ENCODE measurements at regions not wholly inside any gene's neighbourhood (a gene's known extent, or its start where the extent isn't known, plus 50 kb on each side); places are given as distances from the start of the nearest gene placed in this dataset.

GRCh38 chr3:95037927-95038326 is 975.1 kb downstream of the NSUN3 start:
- no peak for FAIRE-seq

- no peak for FAIRE-seq
These were observed 981.2 kb downstream of the NSUN3 start for GRCh38 chr3:95044101-95044500.

- FAIRE-seq: no peak
These were observed 985.7 kb downstream of the NSUN3 start for GRCh38 chr3:95048564-95048963.

- FAIRE-seq: no peak
These were observed 987.0 kb downstream of the NSUN3 start for GRCh38 chr3:95049841-95050240.

- FAIRE-seq: no peak
These were observed 992.4 kb downstream of the NSUN3 start for GRCh38 chr3:95055288-95055687.

GRCh38 chr3:95082191-95082590 is 1019.3 kb downstream of the NSUN3 start:
- FAIRE-seq: no peak

GRCh38 chr3:95084738-95085137 is 1021.9 kb downstream of the NSUN3 start:
- no peak for FAIRE-seq

- no peak for FAIRE-seq
These were observed 1025.6 kb downstream of the NSUN3 start for GRCh38 chr3:95088464-95088863.

GRCh38 chr3:95097493-95097892 is 1034.6 kb downstream of the NSUN3 start:
- no peak for FAIRE-seq

GRCh38 chr3:95120921-95121320 is 1058.1 kb downstream of the NSUN3 start:
- no peak for FAIRE-seq

GRCh38 chr3:95123104-95123503 is 1060.2 kb downstream of the NSUN3 start:
- no peak for FAIRE-seq

GRCh38 chr3:95134693-95135413 is 1072.0 kb downstream of the NSUN3 start:
- no peak for FAIRE-seq

- FAIRE-seq: no peak
These were observed 1085.2 kb downstream of the NSUN3 start for GRCh38 chr3:95148107-95148506.

- no peak for FAIRE-seq
These were observed 1088.7 kb downstream of the NSUN3 start for GRCh38 chr3:95151590-95151989.

- no peak for FAIRE-seq
These were observed 1091.9 kb downstream of the NSUN3 start for GRCh38 chr3:95154766-95155165.

GRCh38 chr3:95162794-95163193 is 1099.9 kb downstream of the NSUN3 start:
- FAIRE-seq: no peak

- FAIRE-seq: peak; percentile 30
These were observed 1104.9 kb downstream of the NSUN3 start for GRCh38 chr3:95167748-95168147.

- FAIRE-seq: no peak
These were observed 1105.7 kb downstream of the NSUN3 start for GRCh38 chr3:95168526-95168925.

GRCh38 chr3:95172164-95172943 is 1109.5 kb downstream of the NSUN3 start:
- FAIRE-seq: no peak

GRCh38 chr3:95177096-95177495 is 1114.2 kb downstream of the NSUN3 start:
- no peak for FAIRE-seq

- FAIRE-seq: no peak
These were observed 1121.2 kb downstream of the NSUN3 start for GRCh38 chr3:95184038-95184437.

GRCh38 chr3:95189348-95189747 is 1126.5 kb downstream of the NSUN3 start:
- no peak for FAIRE-seq

- FAIRE-seq: no peak
These were observed 1134.8 kb downstream of the NSUN3 start for GRCh38 chr3:95197661-95198060.

- no peak for FAIRE-seq
These were observed 1137.5 kb downstream of the NSUN3 start for GRCh38 chr3:95200384-95200783.
